ENCODE measurements at regions not wholly inside any gene's neighbourhood (a gene's known extent, or its start where the extent isn't known, plus 50 kb on each side); places are given as distances from the start of the nearest gene placed in this dataset.

- no peak for DNase-seq
Observed at GRCh38 chr5:3359642-3360041, 236.0 kb upstream of the IRX1 start.

- no peak for DNase-seq
Observed at GRCh38 chr5:3357291-3357690, 238.3 kb upstream of the IRX1 start.

DNA sequence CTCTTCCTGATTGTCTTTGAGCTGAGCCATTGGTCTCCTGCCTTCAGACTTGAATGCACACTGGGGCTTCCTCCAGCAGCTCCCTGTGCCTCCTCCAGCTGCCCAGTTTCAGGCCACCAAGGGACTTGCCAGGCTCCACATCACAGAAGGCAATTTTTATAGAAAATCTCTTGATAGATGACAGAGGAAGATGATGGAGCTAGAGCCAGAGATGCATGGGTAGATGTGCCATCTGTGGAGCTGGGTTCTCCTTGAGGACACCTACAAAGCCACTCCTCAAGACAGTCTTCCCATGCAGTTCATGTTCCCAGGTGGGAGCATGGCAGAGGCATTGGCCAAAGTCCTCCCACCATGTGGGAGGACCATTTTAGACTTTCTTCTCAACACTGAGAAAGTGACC lies 239.6 kb upstream of the IRX1 start:
- no peak for DNase-seq

DNA sequence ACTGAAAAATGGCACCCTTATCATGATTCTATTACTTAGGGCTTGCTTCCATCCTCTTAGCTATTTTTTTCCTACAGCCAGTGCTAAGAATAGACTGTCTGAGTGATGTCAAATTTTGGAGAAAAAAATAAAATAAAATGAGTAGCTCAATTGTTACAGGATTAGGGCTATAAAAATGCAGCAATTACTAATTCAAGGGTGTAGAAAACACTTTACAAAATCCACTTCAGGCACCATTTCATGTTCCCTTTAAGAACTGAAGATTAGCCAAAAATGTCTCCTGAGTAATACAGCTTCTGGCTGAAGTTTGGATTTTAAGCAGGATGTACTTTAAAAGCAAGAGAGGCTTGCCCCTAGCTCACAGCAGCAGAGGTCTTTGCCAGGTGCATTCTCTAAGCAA lies 240.5 kb upstream of the IRX1 start:
- no peak for DNase-seq

- no peak for DNase-seq
Observed at GRCh38 chr5:3354606-3355005, 241.0 kb upstream of the IRX1 start.

DNA sequence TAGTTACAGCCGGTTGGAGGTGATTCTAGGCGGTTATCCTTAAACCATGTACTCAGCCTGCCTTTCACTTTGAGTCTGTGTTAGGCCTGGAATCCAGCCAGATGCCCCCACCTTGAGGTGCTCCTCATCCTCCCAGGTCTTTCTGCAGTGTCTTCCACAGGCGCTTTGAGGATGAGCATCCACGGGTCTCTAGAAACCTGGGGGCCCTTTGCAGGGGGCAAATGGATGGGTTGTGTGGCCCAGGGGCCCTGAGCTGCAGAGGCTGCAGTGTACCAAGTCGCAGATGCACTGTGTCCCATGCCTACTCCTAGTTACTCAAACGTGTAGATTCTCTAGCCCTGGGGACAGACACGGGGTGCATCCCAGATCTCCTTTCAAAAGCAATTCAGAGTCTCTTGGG lies 242.1 kb upstream of the IRX1 start:
- no peak for DNase-seq

- no peak for DNase-seq
Observed at GRCh38 chr5:3352711-3353110, 242.9 kb upstream of the IRX1 start.

- no peak for DNase-seq
Observed at GRCh38 chr5:3351581-3352442, 243.8 kb upstream of the IRX1 start.

- no peak for DNase-seq
Observed at GRCh38 chr5:3350781-3351180, 244.9 kb upstream of the IRX1 start.

DNA sequence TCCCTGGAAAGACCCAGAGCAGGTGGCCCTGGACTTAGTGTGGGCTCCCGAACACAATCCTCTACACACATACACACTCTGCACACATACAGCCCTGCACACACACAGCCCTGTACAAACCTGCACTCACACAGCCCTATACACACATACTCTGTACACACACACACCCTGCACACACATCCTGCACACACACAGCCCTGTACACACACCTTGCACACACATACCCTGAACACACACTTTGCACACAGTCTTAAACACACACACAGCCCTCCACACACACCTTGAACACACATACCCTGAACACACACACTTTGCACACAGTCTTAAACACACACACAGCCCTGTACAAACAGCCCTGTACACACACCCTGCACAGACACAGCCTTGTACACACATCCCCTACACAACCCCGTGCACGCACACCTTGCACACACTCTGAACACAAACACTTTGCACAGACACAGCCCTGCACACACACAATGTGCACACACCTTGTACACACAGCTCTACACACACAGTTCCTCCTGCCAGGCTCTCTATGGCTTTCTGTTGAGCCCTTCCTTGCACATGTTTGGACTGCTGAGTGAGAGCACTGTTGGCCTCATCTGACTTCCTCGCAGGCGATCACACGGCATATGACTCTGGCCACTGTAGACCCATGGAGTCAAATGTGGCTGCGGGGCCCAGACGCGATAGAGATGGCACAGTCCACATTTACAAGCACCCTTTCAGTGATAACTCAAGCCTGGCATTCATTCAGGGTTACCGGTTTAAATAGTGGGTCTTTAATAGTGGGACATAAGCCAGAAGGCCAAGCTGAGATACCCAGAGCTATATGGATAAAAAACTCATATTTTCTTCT lies 245.7 kb upstream of the IRX1 start:
- no peak for DNase-seq

DNA sequence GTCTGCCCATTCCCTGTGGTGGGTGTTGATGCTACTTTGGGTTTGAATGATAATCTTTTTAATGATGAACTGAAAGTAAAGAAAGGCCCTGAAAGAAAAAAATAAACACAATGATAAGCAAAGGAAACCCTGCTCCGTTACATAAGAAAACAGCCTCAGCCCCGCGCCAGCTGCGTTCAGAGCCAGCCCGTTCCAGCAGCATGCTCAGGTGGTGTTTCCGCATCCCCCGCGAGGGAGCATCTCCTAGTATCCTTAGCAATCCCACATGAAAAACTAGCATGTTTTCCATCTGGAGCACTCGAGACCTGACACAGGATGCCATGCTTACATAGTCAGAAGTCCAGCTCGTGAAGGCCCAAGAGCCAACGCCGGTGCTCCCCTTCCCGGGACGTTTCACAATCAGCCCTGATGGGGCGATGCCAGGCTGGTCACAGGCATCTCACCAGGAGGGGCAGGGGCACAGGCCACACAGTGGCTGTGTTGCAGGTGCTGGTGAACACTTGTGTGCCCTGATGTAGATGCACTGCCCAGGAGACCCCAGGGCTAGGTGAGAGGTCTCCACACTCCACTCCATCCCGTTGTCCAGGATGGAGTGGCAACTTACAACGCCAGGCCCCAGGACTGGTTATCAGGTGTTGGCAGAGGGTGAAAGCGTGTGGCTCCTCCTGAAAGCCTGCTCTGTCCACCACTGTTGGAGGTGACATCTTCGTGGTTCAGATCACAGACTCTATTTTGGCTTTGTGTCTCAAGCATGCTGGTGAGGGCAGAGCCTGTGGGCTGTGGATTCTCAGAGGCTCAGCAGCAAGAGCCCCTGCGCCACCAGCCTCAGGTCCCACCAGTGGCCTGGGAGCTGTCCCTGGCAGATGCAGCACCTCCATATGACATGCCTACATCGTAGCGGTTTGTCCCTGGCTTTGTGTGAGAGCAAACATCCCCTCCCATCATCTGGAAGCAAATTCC lies 246.8 kb upstream of the IRX1 start:
- DNase-seq: no peak

GRCh38 chr5:3347741-3348140 lies 247.9 kb upstream of the IRX1 start:
- no peak for DNase-seq

- no peak for DNase-seq
Observed at GRCh38 chr5:3346111-3346820, 249.4 kb upstream of the IRX1 start.

DNA sequence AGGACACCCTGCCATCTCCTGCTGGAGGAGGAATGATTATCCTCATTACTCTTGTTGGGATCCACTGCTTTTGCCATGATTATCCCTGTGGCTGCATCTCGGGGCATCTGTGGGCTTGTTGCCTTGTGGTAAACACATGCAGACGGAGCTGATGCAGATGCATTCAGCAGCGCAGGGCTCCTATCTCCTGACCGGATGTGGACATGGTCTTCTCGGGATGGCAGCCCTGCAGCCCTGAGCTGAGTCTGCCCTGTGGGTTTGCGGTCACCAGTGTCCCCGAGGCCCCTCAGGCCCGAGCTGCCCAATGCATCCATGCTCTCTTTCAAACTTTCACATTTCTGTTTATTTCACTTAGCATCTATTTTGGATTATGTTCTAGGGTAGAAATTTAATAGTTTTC lies 250.4 kb upstream of the IRX1 start:
- DNase-seq: no peak

DNA sequence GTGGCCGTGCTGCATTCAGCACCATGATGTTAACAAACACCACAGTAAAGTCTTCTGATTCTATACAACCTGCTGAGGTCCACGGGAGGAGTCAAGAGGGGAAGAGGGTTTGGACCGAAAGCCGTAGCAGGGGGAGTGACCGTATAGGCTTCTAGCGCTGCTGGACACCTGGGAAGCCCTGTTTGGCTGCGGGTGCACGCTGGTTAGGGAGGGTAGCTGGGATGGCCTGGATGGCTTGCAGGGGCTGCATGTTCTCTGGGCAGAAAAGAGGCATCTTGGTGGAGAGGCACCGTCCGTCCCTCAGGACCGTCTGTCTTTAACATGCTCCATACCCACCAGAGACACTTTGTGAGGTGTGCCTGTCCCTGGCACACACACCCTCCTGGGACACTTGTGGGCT lies 251.0 kb upstream of the IRX1 start:
- DNase-seq: no peak

DNA sequence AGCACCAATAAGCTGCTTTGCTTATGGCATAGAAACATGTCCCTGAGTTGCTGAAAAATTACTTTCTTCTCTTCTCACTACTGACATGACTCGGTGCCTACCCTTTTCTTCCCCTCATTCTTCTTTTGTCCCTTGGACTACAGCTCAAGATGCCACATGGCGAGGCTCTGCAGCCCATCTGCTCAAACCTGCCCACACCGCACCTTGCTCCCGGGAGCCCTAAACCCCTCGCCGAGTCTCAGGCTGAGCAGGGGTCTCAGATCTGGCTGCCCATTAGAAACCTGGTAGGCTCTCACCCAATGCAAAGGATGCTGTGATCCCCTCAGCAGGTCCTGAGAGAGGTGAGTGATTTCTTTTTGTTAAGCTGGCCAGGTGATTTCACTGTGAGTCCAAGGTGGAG lies 251.7 kb upstream of the IRX1 start:
- no peak for DNase-seq

DNA sequence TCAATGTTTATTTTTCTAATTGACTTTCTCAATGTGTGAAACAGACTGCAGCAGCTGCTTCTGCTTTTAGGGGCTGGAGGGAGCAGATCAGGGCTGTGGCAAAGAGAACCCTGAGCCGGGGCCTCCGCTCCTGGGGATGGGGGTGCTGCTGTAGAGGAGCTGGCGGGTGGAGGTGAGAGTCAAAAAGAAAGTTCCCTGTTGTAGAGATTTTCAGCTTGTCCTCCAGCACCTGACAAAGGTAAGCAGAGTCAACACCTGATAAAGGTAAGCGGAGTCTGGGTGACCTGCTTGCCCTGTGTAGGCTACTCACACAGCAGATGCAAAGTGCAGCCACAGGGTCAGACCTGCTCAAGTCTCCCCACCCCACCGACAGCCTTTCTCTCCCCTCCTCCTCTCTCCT lies 252.4 kb upstream of the IRX1 start:
- no peak for DNase-seq

GRCh38 chr5:3342271-3343100 lies 253.1 kb upstream of the IRX1 start:
- DNase-seq: no peak

DNA sequence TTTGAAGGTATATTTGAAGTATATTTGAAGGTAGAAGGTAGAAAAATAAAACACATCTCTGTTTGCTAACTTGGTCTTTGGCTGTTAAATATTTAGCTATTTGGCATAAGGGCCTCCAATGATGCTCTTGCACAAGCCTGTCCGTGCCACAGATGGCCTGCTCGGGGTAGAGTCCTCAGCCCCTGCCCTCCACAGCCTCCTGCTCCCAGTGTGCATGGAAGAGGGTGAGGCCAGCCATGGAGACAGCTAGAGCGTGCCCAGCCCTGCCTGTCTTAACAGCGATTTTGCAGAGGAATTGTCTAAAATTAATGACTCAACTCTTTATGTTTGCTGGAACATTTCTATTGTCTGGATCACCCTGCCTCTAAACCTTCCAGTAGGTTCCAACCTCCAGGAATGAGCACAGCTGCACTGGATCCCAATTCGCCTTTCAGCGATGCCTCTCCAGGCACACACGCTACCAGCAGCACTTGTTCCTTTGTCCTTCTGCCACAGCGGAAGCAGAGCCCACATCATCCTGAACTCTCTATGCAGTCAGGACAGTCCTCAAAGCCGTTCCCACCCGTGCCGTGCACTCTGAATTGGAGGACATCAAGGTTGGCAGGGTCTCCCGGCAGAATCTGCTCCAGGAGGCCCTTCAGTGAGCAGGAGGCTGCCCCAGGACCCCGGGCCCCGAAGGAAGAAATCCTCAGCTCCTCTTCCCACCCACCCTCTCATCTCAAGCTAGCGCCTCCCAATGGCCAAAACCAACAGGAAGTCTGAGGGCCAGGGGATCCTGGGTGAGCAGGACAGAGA lies 254.0 kb upstream of the IRX1 start:
- DNase-seq: no peak

- DNase-seq: no peak
Observed at GRCh38 chr5:3340471-3340870, 255.2 kb upstream of the IRX1 start.

- DNase-seq: no peak
Observed at GRCh38 chr5:3339798-3340115, 255.9 kb upstream of the IRX1 start.

Data from activated gamma-delta T cell (primary cell).